Peyer's patch (tissue), 4 donors: ENCODE measurements at regions not wholly inside any gene's neighbourhood (a gene's known extent, or its start where the extent isn't known, plus 50 kb on each side); places are given as distances from the start of the nearest gene placed in this dataset.

Source experiments
- CTCF ChIP-seq, 6 experiments: fragments of 450-650 bp in 4 of 6; fragments of 200-600 bp in 2 of 6; sonication (generic) in 1 of 6; IDR thresholded peaks; one replicate each; pipeline ENCODE4 v1.5.1; 2017 to 2019; ENCODE audit warnings: antibody characterized with exemption in 6 of 6, mild to moderate bottlenecking in 3 of 6, moderate library complexity in 1 of 6
- POLR2A ChIP-seq, 2 donors: fragments of 450-650 bp; IDR thresholded peaks; one replicate each; pipeline ENCODE4 v1.5.1; 2017; ENCODE audit warnings: antibody characterized with exemption in 2 of 2, mild to moderate bottlenecking in 2 of 2, moderate library complexity in 2 of 2

GRCh38 chr10:108500396-108500795 lies 1335.9 kb upstream of the SORCS1 start:
- no peak for TF ChIP-seq CTCF (IDR thresholded peaks at IDR 0.05)
- no peak for TF ChIP-seq POLR2A (IDR thresholded peaks at IDR 0.05)
